ENCODE measurements at regions not wholly inside any gene's neighbourhood (a gene's known extent, or its start where the extent isn't known, plus 50 kb on each side); places are given as distances from the start of the nearest gene placed in this dataset.

- no peak for TF ChIP-seq CTCF (IDR thresholded peaks at IDR 0.05)
- TF ChIP-seq ZFX (IDR thresholded peaks at IDR 0.05; ENCODE audit: borderline replicate concordance), result no peak
These were observed 261.7 kb downstream of the MAT2B start for GRCh38 chr5:163766936-163767670.
